IPS-NIHi7 (cell line): ENCODE measurements at regions not wholly inside any gene's neighbourhood (a gene's known extent, or its start where the extent isn't known, plus 50 kb on each side); places are given as distances from the start of the nearest gene placed in this dataset.

Experiments used
- DNase-seq: peaks from one replicate; pipeline ENCODE4 v3.0.0; 2012; ENCODE audit warnings: mixed read lengths; ENCODE audit errors: extremely low spot score

- no peak for DNase-seq
Observed at GRCh38 chr2:18379870-18380269, 180.6 kb downstream of the RDH14 start.

- peak; percentile 64 for DNase-seq
Observed at GRCh38 chr2:18378020-18378653, 182.3 kb downstream of the RDH14 start.

GRCh38 chr2:18376936-18377335 lies 183.5 kb downstream of the RDH14 start:
- no peak for DNase-seq

- DNase-seq, result no peak
Observed at GRCh38 chr2:18373664-18374063, 186.8 kb downstream of the RDH14 start.

- DNase-seq, result no peak
Observed at GRCh38 chr2:18373081-18373480, 187.4 kb downstream of the RDH14 start.

- no peak for DNase-seq
Observed at GRCh38 chr2:18372641-18373040, 187.8 kb downstream of the RDH14 start.

GRCh38 chr2:18369760-18370159 lies 190.7 kb downstream of the RDH14 start:
- DNase-seq, result no peak

- DNase-seq, result no peak
Observed at GRCh38 chr2:18368008-18368407, 192.4 kb downstream of the RDH14 start.

- DNase-seq, result no peak
Observed at GRCh38 chr2:18365342-18365741, 195.1 kb downstream of the RDH14 start.

- no peak for DNase-seq
Observed at GRCh38 chr2:18363348-18363747, 197.1 kb downstream of the RDH14 start.

- no peak for DNase-seq
Observed at GRCh38 chr2:18362696-18363095, 197.8 kb downstream of the RDH14 start.

GRCh38 chr2:18357537-18357936 lies 202.9 kb downstream of the RDH14 start:
- no peak for DNase-seq

GRCh38 chr2:18356676-18357075 lies 203.8 kb downstream of the RDH14 start:
- no peak for DNase-seq

- no peak for DNase-seq
Observed at GRCh38 chr2:18349421-18349820, 211.0 kb downstream of the RDH14 start.

- no peak for DNase-seq
Observed at GRCh38 chr2:18346874-18347273, 213.6 kb downstream of the RDH14 start.

- DNase-seq, result no peak
Observed at GRCh38 chr2:18346344-18346743, 214.1 kb downstream of the RDH14 start.

GRCh38 chr2:18345848-18346247 lies 214.6 kb downstream of the RDH14 start:
- no peak for DNase-seq

- DNase-seq, result no peak
Observed at GRCh38 chr2:18342901-18343300, 217.6 kb downstream of the RDH14 start.

GRCh38 chr2:18339326-18339725 lies 221.1 kb downstream of the RDH14 start:
- no peak for DNase-seq

GRCh38 chr2:18336975-18337374 lies 223.5 kb downstream of the RDH14 start:
- DNase-seq, result no peak

GRCh38 chr2:18332477-18332876 lies 228.0 kb downstream of the RDH14 start:
- DNase-seq, result no peak

- no peak for DNase-seq
Observed at GRCh38 chr2:18325118-18325517, 235.3 kb downstream of the RDH14 start.

GRCh38 chr2:18319987-18320386 lies 240.5 kb downstream of the RDH14 start:
- no peak for DNase-seq

GRCh38 chr2:18317017-18317416 lies 243.4 kb downstream of the RDH14 start:
- no peak for DNase-seq
